MM.1S (cell line): ENCODE measurements at regions not wholly inside any gene's neighbourhood (a gene's known extent, or its start where the extent isn't known, plus 50 kb on each side); places are given as distances from the start of the nearest gene placed in this dataset.

Experiments used
- EZH2 ChIP-seq: fragments of 300-600 bp; sonication (generic); optimal IDR thresholded peaks from 2 replicates; pipeline ENCODE3; 2017; ENCODE audit warnings: low read depth, mild to moderate bottlenecking, antibody characterized with exemption, low read length, mixed read lengths
- EZH2phosphoT487 ChIP-seq: fragments of 300-600 bp; sonication (generic); IDR thresholded peaks from 2 replicates; pipeline ENCODE4 v1.6.1; 2018; ENCODE audit warnings: antibody characterized with exemption, low read length
- TF ChIP-seq, protein P1 (sequence below): fragments of 300-600 bp; sonication (generic); IDR thresholded peaks from 2 replicates; pipeline ENCODE4 v1.5.1; 2016; ENCODE audit warnings: antibody characterized with exemption, low read length, mixed read lengths

DNA sequence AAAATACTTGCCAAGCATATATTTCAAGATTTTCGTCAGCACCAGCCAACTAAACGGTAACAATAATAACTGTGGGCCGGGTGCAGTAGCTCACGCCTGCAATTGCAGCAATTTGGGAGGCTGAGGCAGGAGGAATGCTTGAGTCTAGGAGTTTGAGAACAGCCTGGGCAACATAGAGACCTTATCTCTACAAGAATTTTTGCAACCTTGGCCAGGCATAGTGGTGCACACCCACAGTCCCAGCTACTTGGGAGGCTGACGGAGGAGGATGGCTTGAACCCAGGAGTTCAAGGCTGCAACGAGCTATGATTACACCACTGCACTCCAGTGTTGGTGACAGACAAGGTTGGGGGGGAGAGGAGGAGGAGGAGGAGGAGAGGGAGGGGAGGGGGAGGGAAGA lies 145.0 kb upstream of the TIAM1 start:
- TF ChIP-seq, protein P1, sequence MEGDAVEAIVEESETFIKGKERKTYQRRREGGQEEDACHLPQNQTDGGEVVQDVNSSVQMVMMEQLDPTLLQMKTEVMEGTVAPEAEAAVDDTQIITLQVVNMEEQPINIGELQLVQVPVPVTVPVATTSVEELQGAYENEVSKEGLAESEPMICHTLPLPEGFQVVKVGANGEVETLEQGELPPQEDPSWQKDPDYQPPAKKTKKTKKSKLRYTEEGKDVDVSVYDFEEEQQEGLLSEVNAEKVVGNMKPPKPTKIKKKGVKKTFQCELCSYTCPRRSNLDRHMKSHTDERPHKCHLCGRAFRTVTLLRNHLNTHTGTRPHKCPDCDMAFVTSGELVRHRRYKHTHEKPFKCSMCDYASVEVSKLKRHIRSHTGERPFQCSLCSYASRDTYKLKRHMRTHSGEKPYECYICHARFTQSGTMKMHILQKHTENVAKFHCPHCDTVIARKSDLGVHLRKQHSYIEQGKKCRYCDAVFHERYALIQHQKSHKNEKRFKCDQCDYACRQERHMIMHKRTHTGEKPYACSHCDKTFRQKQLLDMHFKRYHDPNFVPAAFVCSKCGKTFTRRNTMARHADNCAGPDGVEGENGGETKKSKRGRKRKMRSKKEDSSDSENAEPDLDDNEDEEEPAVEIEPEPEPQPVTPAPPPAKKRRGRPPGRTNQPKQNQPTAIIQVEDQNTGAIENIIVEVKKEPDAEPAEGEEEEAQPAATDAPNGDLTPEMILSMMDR, result no peak
- TF ChIP-seq EZH2phosphoT487 (no peak), EZH2 (no peak)
